Natural killer cell (primary cell): ENCODE measurements at regions not wholly inside any gene's neighbourhood (a gene's known extent, or its start where the extent isn't known, plus 50 kb on each side); places are given as distances from the start of the nearest gene placed in this dataset.

ENCODE experiments used
- ATAC-seq, 3 donors: fragments of 150-1000 bp in 2 of 3; fragments of 200-7000 bp in 1 of 3; cut with Tn5 transposase; 1 replicate in 1 of 3; 2 replicates in 2 of 3; pipeline ENCODE4 v1.10.0; 2021; ENCODE audit warnings: mild to moderate bottlenecking in 2 of 3, moderate library complexity in 2 of 3
- DNase-seq, 2 donors: peaks; one replicate each; pipeline versions ENCODE4 v3.0.0 to v3.0.0-alpha.2; 2013 to 2021; ENCODE audit warnings: mixed read lengths in 1 of 2
- H3K27ac ChIP-seq: one replicate; pipeline ENCODE4 v1.5.1; 2013; ENCODE audit warnings: mild to moderate bottlenecking, low read length
- H3K27me3 ChIP-seq: one replicate; pipeline ENCODE4 v1.6.1; 2013; ENCODE audit warnings: low read length; ENCODE audit not compliant: control insufficient read depth, insufficient read depth
- H3K36me3 ChIP-seq: one replicate; pipeline ENCODE4 v1.6.1; 2013; ENCODE audit warnings: low read length; ENCODE audit not compliant: control insufficient read depth, insufficient read depth
- H3K4me1 ChIP-seq: one replicate; pipeline ENCODE4 v1.6.1; 2013; ENCODE audit warnings: low read length; ENCODE audit not compliant: control insufficient read depth, insufficient read depth
- H3K4me3 ChIP-seq: one replicate; pipeline ENCODE4 v1.5.1; 2013; ENCODE audit warnings: low read length
- H3K9me3 ChIP-seq: one replicate; pipeline ENCODE4 v1.6.1; 2013; ENCODE audit warnings: low read length; ENCODE audit not compliant: control insufficient read depth, insufficient read depth
- H3K27ac Mint-ChIP-seq, 2 donors: one replicate each; pipeline ENCODE4 v1.8.0; 2022; ENCODE audit warnings: mild to moderate bottlenecking in 2 of 2, mixed read lengths in 2 of 2, moderate library complexity in 1 of 2
- H3K27me3 Mint-ChIP-seq, 2 donors: one replicate each; pipeline ENCODE4 v1.8.0; 2022; ENCODE audit warnings: low read depth in 2 of 2, mixed read lengths in 2 of 2
- H3K36me3 Mint-ChIP-seq: one replicate; pipeline ENCODE4 v1.8.0; 2022; ENCODE audit warnings: mixed read lengths
- H3K4me1 Mint-ChIP-seq, 2 donors: one replicate each; pipeline ENCODE4 v1.8.0; 2022; ENCODE audit warnings: mixed read lengths in 2 of 2
- H3K4me3 Mint-ChIP-seq: one replicate; pipeline ENCODE4 v1.8.0; 2022; ENCODE audit warnings: mild to moderate bottlenecking, moderate library complexity, mixed read lengths
- H3K9me3 Mint-ChIP-seq, 2 donors: one replicate each; pipeline ENCODE4 v1.8.0; 2022; ENCODE audit warnings: mixed read lengths in 2 of 2
- WGBS: methylation state at CpG from one replicate; pipeline ENCODE4 v1.1.7; 2013; ENCODE audit warnings: missing lambda C conversion rate; ENCODE audit not compliant: insufficient coverage; 5-methylcytosine and 5-hydroxymethylcytosine counted together
- intact Hi-C: fragments of 100-400 bp; cut with micrococcal nuclease; formaldehyde crosslinking; loops from one replicate; pipeline ENCODE4 v1.14.2; 2022
- TF ChIP-seq, protein P1 (sequence below): fragments of 200-600 bp; IDR thresholded peaks from one replicate; pipeline ENCODE4 v1.8.0; 2022; ENCODE audit warnings: antibody characterized with exemption

DNA sequence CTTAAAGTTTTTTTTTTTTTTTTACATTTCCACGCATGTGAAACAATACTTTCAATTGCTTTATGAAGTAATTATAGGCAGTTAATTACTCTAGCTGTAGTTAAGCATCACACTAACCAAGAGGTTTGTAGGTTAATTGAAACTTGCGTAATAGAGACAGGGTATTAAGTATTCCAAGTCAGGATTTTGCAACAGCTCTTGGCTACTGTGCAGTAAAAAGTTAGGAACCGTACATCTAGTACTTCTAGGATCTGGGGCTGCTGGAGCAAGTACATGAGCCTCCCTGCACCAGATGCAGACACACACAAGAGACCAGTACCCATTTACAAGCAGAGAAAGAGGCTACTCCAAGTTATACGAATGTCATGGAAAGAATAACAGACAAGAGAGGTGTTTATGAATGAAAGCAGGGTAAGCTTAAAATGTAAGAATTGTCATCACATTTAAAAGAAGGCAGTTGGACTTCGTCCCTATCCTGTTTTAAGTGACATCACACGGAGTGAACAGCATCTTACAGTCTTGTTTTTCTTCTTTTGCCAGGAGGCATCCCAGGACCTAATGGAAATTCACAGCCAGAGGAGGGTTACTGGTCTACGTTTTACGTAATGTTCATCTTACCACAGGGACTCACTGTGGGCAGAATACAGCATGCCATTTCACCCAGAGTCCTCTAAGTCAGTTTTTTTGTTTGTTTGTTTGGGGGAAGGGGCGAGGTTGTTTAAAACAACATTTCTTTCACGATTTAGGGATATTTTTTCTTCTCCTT, 379.6 kb upstream of the PSMD7 start:
- H3K27me3 ChIP-seq, result no peaks in the 10 kb centered on the region
- no peak overlapping the region for H3K4me3 ChIP-seq
- no peaks in the 10 kb centered on the region for H3K4me1 ChIP-seq
- no peak for DNase-seq
- H3K27me3 Mint-ChIP-seq, result no peaks in the 10 kb centered on the region
- peaks cover 0 to 6% of the 10 kb centered on the region in 2 donors for H3K9me3 Mint-ChIP-seq
- H3K4me1 Mint-ChIP-seq, result no peaks in the 10 kb centered on the region
- no peak overlapping the region for H3K27ac Mint-ChIP-seq
- H3K27ac ChIP-seq, result no peak overlapping the region
- no peak for ATAC-seq
- 78% methylated on average over 8 of the region's 10 CpGs for WGBS
- intact Hi-C loops, result no loop called here
- no peaks in the 10 kb centered on the region for H3K9me3 ChIP-seq
- H3K4me3 Mint-ChIP-seq, result no peak overlapping the region
- H3K36me3 Mint-ChIP-seq, result no peaks in the 10 kb centered on the region
- H3K36me3 ChIP-seq, result no peaks in the 10 kb centered on the region
- TF ChIP-seq, protein P1, sequence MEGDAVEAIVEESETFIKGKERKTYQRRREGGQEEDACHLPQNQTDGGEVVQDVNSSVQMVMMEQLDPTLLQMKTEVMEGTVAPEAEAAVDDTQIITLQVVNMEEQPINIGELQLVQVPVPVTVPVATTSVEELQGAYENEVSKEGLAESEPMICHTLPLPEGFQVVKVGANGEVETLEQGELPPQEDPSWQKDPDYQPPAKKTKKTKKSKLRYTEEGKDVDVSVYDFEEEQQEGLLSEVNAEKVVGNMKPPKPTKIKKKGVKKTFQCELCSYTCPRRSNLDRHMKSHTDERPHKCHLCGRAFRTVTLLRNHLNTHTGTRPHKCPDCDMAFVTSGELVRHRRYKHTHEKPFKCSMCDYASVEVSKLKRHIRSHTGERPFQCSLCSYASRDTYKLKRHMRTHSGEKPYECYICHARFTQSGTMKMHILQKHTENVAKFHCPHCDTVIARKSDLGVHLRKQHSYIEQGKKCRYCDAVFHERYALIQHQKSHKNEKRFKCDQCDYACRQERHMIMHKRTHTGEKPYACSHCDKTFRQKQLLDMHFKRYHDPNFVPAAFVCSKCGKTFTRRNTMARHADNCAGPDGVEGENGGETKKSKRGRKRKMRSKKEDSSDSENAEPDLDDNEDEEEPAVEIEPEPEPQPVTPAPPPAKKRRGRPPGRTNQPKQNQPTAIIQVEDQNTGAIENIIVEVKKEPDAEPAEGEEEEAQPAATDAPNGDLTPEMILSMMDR, result no peak

DNA sequence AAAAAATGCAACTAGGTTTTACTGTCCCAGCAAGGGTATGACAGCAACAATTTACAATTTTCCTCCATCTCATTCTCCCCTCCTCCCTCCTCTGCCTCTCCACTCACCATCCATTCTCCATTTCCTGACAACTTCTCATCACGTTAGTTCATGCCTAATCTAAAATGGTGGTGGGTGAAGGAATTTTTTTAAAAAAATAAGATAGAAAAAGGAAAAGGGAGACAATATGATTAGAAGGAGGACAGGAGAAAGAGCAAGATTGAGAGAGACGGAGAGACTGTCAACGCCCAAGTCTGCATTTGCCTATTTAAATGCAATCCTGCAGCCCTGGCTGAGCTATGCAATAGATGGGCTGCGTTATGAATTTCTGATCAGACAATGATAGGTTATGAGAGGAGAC, 380.7 kb upstream of the PSMD7 start:
- Mint-ChIP-seq H3K9me3 (peaks cover 0 to 6% of the 10 kb centered on the region in 2 donors), H3K36me3 (no peaks in the 10 kb centered on the region), H3K27ac (no peak overlapping the region), H3K4me3 (no peak overlapping the region), H3K4me1 (no peaks in the 10 kb centered on the region), H3K27me3 (no peaks in the 10 kb centered on the region)
- Histone ChIP-seq H3K4me1 (no peaks in the 10 kb centered on the region), H3K9me3 (no peaks in the 10 kb centered on the region), H3K4me3 (no peak overlapping the region), H3K27ac (no peak overlapping the region), H3K27me3 (no peaks in the 10 kb centered on the region), H3K36me3 (no peaks in the 10 kb centered on the region)
- intact Hi-C loops, result no loop called here
- no peak for DNase-seq
- 84% methylated on average over 3 of the region's 4 CpGs for WGBS
- no peak for ATAC-seq
- TF ChIP-seq, protein P1, result no peak

DNA sequence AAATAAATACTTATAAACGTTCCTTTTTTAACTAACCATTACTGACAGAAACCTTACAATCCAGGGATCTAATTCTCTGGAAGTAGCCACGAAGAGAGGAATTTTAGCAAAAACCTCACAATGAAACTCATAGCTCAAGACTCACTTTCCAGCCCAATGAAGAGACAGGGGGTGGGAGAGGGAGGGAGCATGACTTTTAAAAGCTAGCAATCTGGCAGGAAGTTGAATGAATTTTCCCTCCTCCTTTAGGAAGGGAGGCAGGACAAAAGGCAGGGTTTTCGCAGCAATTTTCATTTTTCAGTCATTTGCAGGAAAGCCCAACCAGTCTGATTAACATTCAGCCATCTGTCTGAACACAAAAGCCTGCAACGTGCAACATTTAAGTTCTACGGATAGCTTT, 381.5 kb upstream of the PSMD7 start:
- Mint-ChIP-seq H3K4me1 (no peaks in the 10 kb centered on the region), H3K27me3 (no peaks in the 10 kb centered on the region), H3K9me3 (peaks cover 0 to 4% of the 10 kb centered on the region in 2 donors), H3K4me3 (no peak overlapping the region), H3K27ac (no peak overlapping the region), H3K36me3 (no peaks in the 10 kb centered on the region)
- Histone ChIP-seq H3K9me3 (no peaks in the 10 kb centered on the region), H3K36me3 (no peaks in the 10 kb centered on the region), H3K27ac (no peak overlapping the region), H3K4me3 (no peak overlapping the region), H3K27me3 (no peaks in the 10 kb centered on the region), H3K4me1 (no peaks in the 10 kb centered on the region)
- intact Hi-C loops, result no loop called here
- TF ChIP-seq, protein P1, result no peak
- DNase-seq, result no peak
- 53% methylated on average over 1 of the region's 5 CpGs for WGBS
- no peak for ATAC-seq

DNA sequence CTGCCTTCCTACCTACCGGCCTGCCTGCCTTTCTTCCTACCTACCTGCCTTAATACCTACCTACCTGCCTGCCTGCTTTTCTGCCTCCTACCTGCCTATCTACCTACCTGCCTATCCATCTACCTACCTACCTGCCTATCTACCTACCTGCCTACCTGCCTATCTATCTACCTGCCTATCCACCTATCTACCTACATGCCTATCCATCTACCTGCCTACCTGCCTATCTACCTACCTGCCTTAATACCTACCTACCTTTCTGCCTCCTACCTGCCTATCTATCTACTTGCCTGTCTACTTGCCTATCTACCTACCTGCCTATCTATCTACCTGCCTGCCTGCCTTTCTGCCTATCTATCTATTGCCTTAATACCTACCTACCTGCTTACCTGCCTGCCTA, 383.8 kb upstream of the PSMD7 start:
- DNase-seq, result no peak
- no peaks in the 10 kb centered on the region for H3K27me3 Mint-ChIP-seq
- no peak overlapping the region for H3K4me3 ChIP-seq
- intact Hi-C loops, result no loop called here
- no peak overlapping the region for H3K27ac ChIP-seq
- H3K4me1 Mint-ChIP-seq, result no peaks in the 10 kb centered on the region
- H3K36me3 Mint-ChIP-seq, result no peaks in the 10 kb centered on the region
- H3K27ac Mint-ChIP-seq, result no peak overlapping the region
- H3K4me1 ChIP-seq, result no peaks in the 10 kb centered on the region
- H3K9me3 Mint-ChIP-seq, result peaks cover 0 to 4% of the 10 kb centered on the region in 2 donors
- TF ChIP-seq, protein P1, result no peak
- 98% methylated on average over 1 of the region's 1 CpG for WGBS
- no peaks in the 10 kb centered on the region for H3K36me3 ChIP-seq
- no peak for ATAC-seq
- no peaks in the 10 kb centered on the region for H3K9me3 ChIP-seq
- H3K4me3 Mint-ChIP-seq, result no peak overlapping the region
- H3K27me3 ChIP-seq, result no peaks in the 10 kb centered on the region
